Rectal smooth muscle tissue (tissue), 1 donor: ENCODE measurements at regions not wholly inside any gene's neighbourhood (a gene's known extent, or its start where the extent isn't known, plus 50 kb on each side); places are given as distances from the start of the nearest gene placed in this dataset.

Experiments used
- H3K27ac ChIP-seq: one replicate; pipeline ENCODE4 v1.7.0; 2013; ENCODE audit warnings: low read depth, low read length, inconsistent platforms
- H3K27me3 ChIP-seq: one replicate; pipeline ENCODE4 v1.7.0; 2013; ENCODE audit warnings: low read length; ENCODE audit not compliant: control insufficient read depth, insufficient read depth
- H3K36me3 ChIP-seq: one replicate; pipeline ENCODE4 v1.7.0; 2013; ENCODE audit warnings: low read length; ENCODE audit not compliant: control insufficient read depth, insufficient read depth
- H3K4me1 ChIP-seq: one replicate; pipeline ENCODE4 v1.7.0; 2013; ENCODE audit warnings: low read length; ENCODE audit not compliant: control insufficient read depth, insufficient read depth
- H3K4me3 ChIP-seq: one replicate; pipeline ENCODE4 v1.7.0; 2013; ENCODE audit warnings: low read length
- H3K9ac ChIP-seq: one replicate; pipeline ENCODE4 v1.7.0; 2013; ENCODE audit warnings: low read length

GRCh38 chr16:49179714-49180330, 101.8 kb downstream of the CBLN1 start:
- no peak overlapping the region for H3K9ac ChIP-seq
- H3K36me3 ChIP-seq: no peaks in the 10 kb centered on the region
- no peaks in the 10 kb centered on the region for H3K27me3 ChIP-seq
- H3K4me3 ChIP-seq: no peak overlapping the region
- no peaks in the 10 kb centered on the region for H3K4me1 ChIP-seq
- no peak overlapping the region for H3K27ac ChIP-seq

- H3K4me3 ChIP-seq: no peak overlapping the region
- H3K27ac ChIP-seq: no peak overlapping the region
- H3K36me3 ChIP-seq: no peaks in the 10 kb centered on the region
- H3K27me3 ChIP-seq: no peaks in the 10 kb centered on the region
- H3K4me1 ChIP-seq: no peaks in the 10 kb centered on the region
- no peak overlapping the region for H3K9ac ChIP-seq
Observed at GRCh38 chr16:49168126-49168525, 113.5 kb downstream of the CBLN1 start.

- Histone ChIP-seq H3K4me3 (no peak overlapping the region), H3K9ac (no peak overlapping the region), H3K27ac (no peak overlapping the region), H3K36me3 (no peaks in the 10 kb centered on the region), H3K27me3 (no peaks in the 10 kb centered on the region), H3K4me1 (no peaks in the 10 kb centered on the region)
Observed at GRCh38 chr16:49165025-49165424, 116.6 kb downstream of the CBLN1 start.

GRCh38 chr16:49161191-49161590, 120.4 kb downstream of the CBLN1 start:
- H3K36me3 ChIP-seq: no peaks in the 10 kb centered on the region
- no peaks in the 10 kb centered on the region for H3K4me1 ChIP-seq
- no peak overlapping the region for H3K27ac ChIP-seq

GRCh38 chr16:49158029-49158642, 123.5 kb downstream of the CBLN1 start:
- Histone ChIP-seq H3K27ac (no peak overlapping the region), H3K4me3 (no peak overlapping the region), H3K27me3 (no peaks in the 10 kb centered on the region), H3K36me3 (no peaks in the 10 kb centered on the region), H3K9ac (no peak overlapping the region), H3K4me1 (no peaks in the 10 kb centered on the region)

More at GRCh38 chr16:49161191-49161590, 120.4 kb downstream of the CBLN1 start:
- Histone ChIP-seq H3K9ac (no peak overlapping the region), H3K4me3 (no peak overlapping the region), H3K27me3 (no peaks in the 10 kb centered on the region)

GRCh38 chr16:49150341-49150740, 131.3 kb downstream of the CBLN1 start:
- Histone ChIP-seq H3K27ac (no peak overlapping the region), H3K4me1 (no peaks in the 10 kb centered on the region), H3K27me3 (no peaks in the 10 kb centered on the region), H3K9ac (no peak overlapping the region), H3K36me3 (no peaks in the 10 kb centered on the region), H3K4me3 (no peak overlapping the region)

GRCh38 chr16:49148410-49148809, 133.2 kb downstream of the CBLN1 start:
- no peak overlapping the region for H3K9ac ChIP-seq
- no peaks in the 10 kb centered on the region for H3K27me3 ChIP-seq
- no peaks in the 10 kb centered on the region for H3K36me3 ChIP-seq
- H3K4me1 ChIP-seq: no peaks in the 10 kb centered on the region
- no peak overlapping the region for H3K27ac ChIP-seq
- no peak overlapping the region for H3K4me3 ChIP-seq

GRCh38 chr16:49140618-49141017, 141.0 kb downstream of the CBLN1 start:
- H3K4me1 ChIP-seq: no peaks in the 10 kb centered on the region
- no peak overlapping the region for H3K27ac ChIP-seq
- H3K27me3 ChIP-seq: no peaks in the 10 kb centered on the region
- H3K36me3 ChIP-seq: no peaks in the 10 kb centered on the region
- no peak overlapping the region for H3K4me3 ChIP-seq
- H3K9ac ChIP-seq: no peak overlapping the region

- H3K4me1 ChIP-seq: no peaks in the 10 kb centered on the region
- no peak overlapping the region for H3K9ac ChIP-seq
- H3K36me3 ChIP-seq: no peaks in the 10 kb centered on the region
- no peaks in the 10 kb centered on the region for H3K27me3 ChIP-seq
- H3K4me3 ChIP-seq: no peak overlapping the region
- H3K27ac ChIP-seq: no peak overlapping the region
Observed at GRCh38 chr16:49130397-49130796, 151.2 kb downstream of the CBLN1 start.

GRCh38 chr16:49129935-49130334, 151.7 kb downstream of the CBLN1 start:
- H3K27ac ChIP-seq: no peak overlapping the region
- no peak overlapping the region for H3K4me3 ChIP-seq
- H3K9ac ChIP-seq: no peak overlapping the region
- H3K27me3 ChIP-seq: no peaks in the 10 kb centered on the region
- no peaks in the 10 kb centered on the region for H3K36me3 ChIP-seq
- no peaks in the 10 kb centered on the region for H3K4me1 ChIP-seq

GRCh38 chr16:49128740-49129139, 152.9 kb downstream of the CBLN1 start:
- no peaks in the 10 kb centered on the region for H3K27me3 ChIP-seq
- H3K4me1 ChIP-seq: no peaks in the 10 kb centered on the region
- H3K4me3 ChIP-seq: no peak overlapping the region
- H3K27ac ChIP-seq: no peak overlapping the region
- H3K9ac ChIP-seq: no peak overlapping the region
- H3K36me3 ChIP-seq: no peaks in the 10 kb centered on the region

- no peak overlapping the region for H3K9ac ChIP-seq
- H3K4me1 ChIP-seq: no peaks in the 10 kb centered on the region
- no peaks in the 10 kb centered on the region for H3K27me3 ChIP-seq
- no peak overlapping the region for H3K4me3 ChIP-seq
- H3K27ac ChIP-seq: no peak overlapping the region
- H3K36me3 ChIP-seq: no peaks in the 10 kb centered on the region
Observed at GRCh38 chr16:49127103-49127502, 154.5 kb downstream of the CBLN1 start.

GRCh38 chr16:49121636-49122035, 160.0 kb downstream of the CBLN1 start:
- Histone ChIP-seq H3K36me3 (no peaks in the 10 kb centered on the region), H3K4me1 (no peaks in the 10 kb centered on the region), H3K27ac (no peak overlapping the region), H3K4me3 (no peak overlapping the region), H3K9ac (no peak overlapping the region), H3K27me3 (no peaks in the 10 kb centered on the region)
